ENCODE measurements at regions not wholly inside any gene's neighbourhood (a gene's known extent, or its start where the extent isn't known, plus 50 kb on each side); places are given as distances from the start of the nearest gene placed in this dataset.

- Histone ChIP-seq H3K9me2 (ENCODE audit: insufficient read depth, low read length) (no peaks in the 10 kb centered on the region), H3F3A (ENCODE audit: insufficient read depth, low read length, poor library complexity, severe bottlenecking) (no peaks in the 10 kb centered on the region), H3K9ac (ENCODE audit: low read length) (no peak overlapping the region), H3K4me2 (ENCODE audit: low read length) (no peak overlapping the region), H3K27ac (ENCODE audit: low read length) (no peak overlapping the region), H3K9me3 (ENCODE audit: low read length) (no peaks in the 10 kb centered on the region), H3K79me2 (replicated peaks; ENCODE audit: insufficient read depth, low read length) (no peaks in the 10 kb centered on the region), H3K4me3 (ENCODE audit: low read length) (no peak overlapping the region), H3K36me3 (ENCODE audit: insufficient read depth, low read length) (no peaks in the 10 kb centered on the region), H2AFZ (ENCODE audit: low read depth, low read length) (no peak overlapping the region), H4K20me1 (ENCODE audit: insufficient read depth) (no peaks in the 10 kb centered on the region), H3K27me3 (ENCODE audit: insufficient read depth, low read depth, low read length) (no peaks in the 10 kb centered on the region)
- TF ChIP-seq POLR2AphosphoS5 (IDR thresholded peaks at IDR 0.05) (no peak), REST (IDR thresholded peaks at IDR 0.05; ENCODE audit: borderline replicate concordance) (no peak), MXI1 (conservative IDR thresholded peaks at IDR 0.05; ENCODE audit: poor library complexity, severe bottlenecking) (no peak), SMC3 (conservative IDR thresholded peaks at IDR 0.05; ENCODE audit: poor library complexity) (no peak), CTCF (IDR thresholded peaks at IDR 0.05; ENCODE audit: poor library complexity, severe bottlenecking) (no peak)
Measured at GRCh38 chr5:163766936-163767670, 261.7 kb downstream of the MAT2B start.

- H3K79me2 ChIP-seq (replicated peaks; ENCODE audit: insufficient read depth, low read length) = no peaks in the 10 kb centered on the region
- no peak overlapping the region for H3K4me3 ChIP-seq (ENCODE audit: low read length)
- TF ChIP-seq REST (IDR thresholded peaks at IDR 0.05; ENCODE audit: borderline replicate concordance) = no peak
- TF ChIP-seq TAF1 (IDR thresholded peaks at IDR 0.05; ENCODE audit: low read depth) = no peak
- TF ChIP-seq EP300 (conservative IDR thresholded peaks at IDR 0.05; ENCODE audit: poor library complexity, severe bottlenecking) = no peak
- TF ChIP-seq RAD21 (conservative IDR thresholded peaks at IDR 0.05) = no peak
- TF ChIP-seq CTCF (IDR thresholded peaks at IDR 0.05; ENCODE audit: poor library complexity, severe bottlenecking) = no peak
- no peak for TF ChIP-seq MXI1 (conservative IDR thresholded peaks at IDR 0.05; ENCODE audit: poor library complexity, severe bottlenecking)
- no peak for TF ChIP-seq POLR2AphosphoS5 (IDR thresholded peaks at IDR 0.05)
- no peak for TF ChIP-seq SMC3 (conservative IDR thresholded peaks at IDR 0.05; ENCODE audit: poor library complexity)
- TF ChIP-seq EZH2 (IDR thresholded peaks at IDR 0.05; ENCODE audit: borderline replicate concordance, insufficient read depth, low read length, poor library complexity, severe bottlenecking) = no peak
- H3K36me3 ChIP-seq (ENCODE audit: insufficient read depth, low read length) = no peaks in the 10 kb centered on the region
- no peaks in the 10 kb centered on the region for H4K20me1 ChIP-seq (ENCODE audit: insufficient read depth)
- no peak overlapping the region for H3K4me2 ChIP-seq (ENCODE audit: low read length)
- no peak overlapping the region for H2AFZ ChIP-seq (ENCODE audit: low read depth, low read length)
- no peaks in the 10 kb centered on the region for H3K9me3 ChIP-seq (ENCODE audit: low read length)
- H3K9ac ChIP-seq (ENCODE audit: low read length) = no peak overlapping the region
- H3K9me2 ChIP-seq (ENCODE audit: insufficient read depth, low read length) = no peaks in the 10 kb centered on the region
- H3K27me3 ChIP-seq (ENCODE audit: insufficient read depth, low read depth, low read length) = no peaks in the 10 kb centered on the region
- no peaks in the 10 kb centered on the region for H3F3A ChIP-seq (ENCODE audit: insufficient read depth, low read length, poor library complexity, severe bottlenecking)
- H3K27ac ChIP-seq (ENCODE audit: low read length) = no peak overlapping the region
Measured at GRCh38 chr5:163770625-163771024, 265.2 kb downstream of the MAT2B start.
